H1 (cell line): ENCODE measurements at regions not wholly inside any gene's neighbourhood (a gene's known extent, or its start where the extent isn't known, plus 50 kb on each side); places are given as distances from the start of the nearest gene placed in this dataset.

Source experiments
- CHD1 ChIP-seq: IDR thresholded peaks from 2 replicates; pipeline ENCODE4 v1.6.1; 2012; ENCODE audit warnings: low read depth, low read length, improper control_type of control experiment
- EGR1 ChIP-seq: IDR thresholded peaks from 2 replicates; pipeline ENCODE4 v1.6.1; 2011; ENCODE audit warnings: low read depth, low read length, borderline replicate concordance
- HDAC6 ChIP-seq: IDR thresholded peaks from one replicate; pipeline ENCODE4 v1.7.1; 2012; ENCODE audit warnings: low read depth, mild to moderate bottlenecking, inconsistent platforms, low read length, moderate library complexity
- JUND ChIP-seq: IDR thresholded peaks from 2 replicates; pipeline ENCODE4 v1.6.1; 2011; ENCODE audit warnings: mild to moderate bottlenecking, improper control_type of control experiment, low read length
- KDM1A ChIP-seq: fragments of 200-600, 300-600 bp; sonication (generic); IDR thresholded peaks from 2 replicates; pipeline ENCODE4 v1.7.1; 2016; ENCODE audit warnings: mild to moderate bottlenecking, low read length, borderline replicate concordance
- MAFK ChIP-seq: IDR thresholded peaks from 2 replicates; pipeline ENCODE4 v1.6.1; 2012; ENCODE audit warnings: low read depth, mild to moderate bottlenecking, improper control_type of control experiment, low read length
- POLR2A ChIP-seq, 2 experiments: IDR thresholded peaks; 1 replicate in 1 of 2; 2 replicates in 1 of 2; pipeline ENCODE4 v1.6.1; 2011; ENCODE audit warnings: low read depth in 2 of 2, low read length in 2 of 2, mild to moderate bottlenecking in 2 of 2; ENCODE audit errors: control extremely low read depth in 1 of 2
- POU5F1 ChIP-seq: IDR thresholded peaks from 2 replicates; pipeline ENCODE4 v1.6.1; 2011; ENCODE audit warnings: low read depth, mild to moderate bottlenecking, low read length, moderate library complexity
- RNF2 ChIP-seq: fragments of 200-900, 300-1000 bp; sonication (generic); IDR thresholded peaks from 2 replicates; pipeline ENCODE4 v1.7.1; 2016; ENCODE audit warnings: borderline replicate concordance, low read depth, mild to moderate bottlenecking, antibody characterized with exemption, low read length; ENCODE audit not compliant: poor library complexity, severe bottlenecking; ENCODE audit errors: missing control alignments
- SIX5 ChIP-seq: IDR thresholded peaks from 2 replicates; pipeline ENCODE4 v1.6.1; 2011; ENCODE audit warnings: mild to moderate bottlenecking, low read depth, low read length
- SP4 ChIP-seq: IDR thresholded peaks from 2 replicates; pipeline ENCODE4 v1.6.1; 2012; ENCODE audit warnings: low read length, inconsistent platforms
- TF ChIP-seq, protein P1 (sequence below): fragments of 300-600 bp; sonication (generic); IDR thresholded peaks from 2 replicates; pipeline ENCODE4 v1.7.1; 2012; ENCODE audit warnings: low read length, moderate library complexity, mild to moderate bottlenecking, inconsistent platforms; ENCODE audit not compliant: insufficient replicate concordance
- TF ChIP-seq, protein P2 (sequence below): IDR thresholded peaks from 2 replicates; pipeline ENCODE4 v1.6.1; 2012; ENCODE audit warnings: inconsistent platforms

DNA sequence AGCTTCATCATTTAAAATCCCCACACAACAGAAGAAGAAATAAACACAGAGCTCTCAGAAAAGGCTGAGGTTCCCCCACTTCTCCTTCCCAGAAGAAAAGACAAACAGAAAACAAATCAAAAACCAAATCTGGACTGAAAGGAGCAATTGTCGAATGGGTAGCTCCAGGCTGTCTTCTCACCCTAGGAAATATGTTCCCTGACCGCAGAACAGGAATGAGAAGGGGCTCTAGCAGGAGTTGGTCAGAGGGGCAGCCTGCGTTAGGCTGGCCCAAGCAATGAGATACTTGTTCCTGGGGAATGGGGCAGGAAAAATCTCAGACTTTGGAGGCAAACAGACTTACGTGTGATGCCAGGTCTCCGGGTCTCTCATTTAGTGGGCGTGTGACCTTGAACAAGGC, 562.6 kb upstream of the CADM1 start (continued):
- TF ChIP-seq, protein P1, sequence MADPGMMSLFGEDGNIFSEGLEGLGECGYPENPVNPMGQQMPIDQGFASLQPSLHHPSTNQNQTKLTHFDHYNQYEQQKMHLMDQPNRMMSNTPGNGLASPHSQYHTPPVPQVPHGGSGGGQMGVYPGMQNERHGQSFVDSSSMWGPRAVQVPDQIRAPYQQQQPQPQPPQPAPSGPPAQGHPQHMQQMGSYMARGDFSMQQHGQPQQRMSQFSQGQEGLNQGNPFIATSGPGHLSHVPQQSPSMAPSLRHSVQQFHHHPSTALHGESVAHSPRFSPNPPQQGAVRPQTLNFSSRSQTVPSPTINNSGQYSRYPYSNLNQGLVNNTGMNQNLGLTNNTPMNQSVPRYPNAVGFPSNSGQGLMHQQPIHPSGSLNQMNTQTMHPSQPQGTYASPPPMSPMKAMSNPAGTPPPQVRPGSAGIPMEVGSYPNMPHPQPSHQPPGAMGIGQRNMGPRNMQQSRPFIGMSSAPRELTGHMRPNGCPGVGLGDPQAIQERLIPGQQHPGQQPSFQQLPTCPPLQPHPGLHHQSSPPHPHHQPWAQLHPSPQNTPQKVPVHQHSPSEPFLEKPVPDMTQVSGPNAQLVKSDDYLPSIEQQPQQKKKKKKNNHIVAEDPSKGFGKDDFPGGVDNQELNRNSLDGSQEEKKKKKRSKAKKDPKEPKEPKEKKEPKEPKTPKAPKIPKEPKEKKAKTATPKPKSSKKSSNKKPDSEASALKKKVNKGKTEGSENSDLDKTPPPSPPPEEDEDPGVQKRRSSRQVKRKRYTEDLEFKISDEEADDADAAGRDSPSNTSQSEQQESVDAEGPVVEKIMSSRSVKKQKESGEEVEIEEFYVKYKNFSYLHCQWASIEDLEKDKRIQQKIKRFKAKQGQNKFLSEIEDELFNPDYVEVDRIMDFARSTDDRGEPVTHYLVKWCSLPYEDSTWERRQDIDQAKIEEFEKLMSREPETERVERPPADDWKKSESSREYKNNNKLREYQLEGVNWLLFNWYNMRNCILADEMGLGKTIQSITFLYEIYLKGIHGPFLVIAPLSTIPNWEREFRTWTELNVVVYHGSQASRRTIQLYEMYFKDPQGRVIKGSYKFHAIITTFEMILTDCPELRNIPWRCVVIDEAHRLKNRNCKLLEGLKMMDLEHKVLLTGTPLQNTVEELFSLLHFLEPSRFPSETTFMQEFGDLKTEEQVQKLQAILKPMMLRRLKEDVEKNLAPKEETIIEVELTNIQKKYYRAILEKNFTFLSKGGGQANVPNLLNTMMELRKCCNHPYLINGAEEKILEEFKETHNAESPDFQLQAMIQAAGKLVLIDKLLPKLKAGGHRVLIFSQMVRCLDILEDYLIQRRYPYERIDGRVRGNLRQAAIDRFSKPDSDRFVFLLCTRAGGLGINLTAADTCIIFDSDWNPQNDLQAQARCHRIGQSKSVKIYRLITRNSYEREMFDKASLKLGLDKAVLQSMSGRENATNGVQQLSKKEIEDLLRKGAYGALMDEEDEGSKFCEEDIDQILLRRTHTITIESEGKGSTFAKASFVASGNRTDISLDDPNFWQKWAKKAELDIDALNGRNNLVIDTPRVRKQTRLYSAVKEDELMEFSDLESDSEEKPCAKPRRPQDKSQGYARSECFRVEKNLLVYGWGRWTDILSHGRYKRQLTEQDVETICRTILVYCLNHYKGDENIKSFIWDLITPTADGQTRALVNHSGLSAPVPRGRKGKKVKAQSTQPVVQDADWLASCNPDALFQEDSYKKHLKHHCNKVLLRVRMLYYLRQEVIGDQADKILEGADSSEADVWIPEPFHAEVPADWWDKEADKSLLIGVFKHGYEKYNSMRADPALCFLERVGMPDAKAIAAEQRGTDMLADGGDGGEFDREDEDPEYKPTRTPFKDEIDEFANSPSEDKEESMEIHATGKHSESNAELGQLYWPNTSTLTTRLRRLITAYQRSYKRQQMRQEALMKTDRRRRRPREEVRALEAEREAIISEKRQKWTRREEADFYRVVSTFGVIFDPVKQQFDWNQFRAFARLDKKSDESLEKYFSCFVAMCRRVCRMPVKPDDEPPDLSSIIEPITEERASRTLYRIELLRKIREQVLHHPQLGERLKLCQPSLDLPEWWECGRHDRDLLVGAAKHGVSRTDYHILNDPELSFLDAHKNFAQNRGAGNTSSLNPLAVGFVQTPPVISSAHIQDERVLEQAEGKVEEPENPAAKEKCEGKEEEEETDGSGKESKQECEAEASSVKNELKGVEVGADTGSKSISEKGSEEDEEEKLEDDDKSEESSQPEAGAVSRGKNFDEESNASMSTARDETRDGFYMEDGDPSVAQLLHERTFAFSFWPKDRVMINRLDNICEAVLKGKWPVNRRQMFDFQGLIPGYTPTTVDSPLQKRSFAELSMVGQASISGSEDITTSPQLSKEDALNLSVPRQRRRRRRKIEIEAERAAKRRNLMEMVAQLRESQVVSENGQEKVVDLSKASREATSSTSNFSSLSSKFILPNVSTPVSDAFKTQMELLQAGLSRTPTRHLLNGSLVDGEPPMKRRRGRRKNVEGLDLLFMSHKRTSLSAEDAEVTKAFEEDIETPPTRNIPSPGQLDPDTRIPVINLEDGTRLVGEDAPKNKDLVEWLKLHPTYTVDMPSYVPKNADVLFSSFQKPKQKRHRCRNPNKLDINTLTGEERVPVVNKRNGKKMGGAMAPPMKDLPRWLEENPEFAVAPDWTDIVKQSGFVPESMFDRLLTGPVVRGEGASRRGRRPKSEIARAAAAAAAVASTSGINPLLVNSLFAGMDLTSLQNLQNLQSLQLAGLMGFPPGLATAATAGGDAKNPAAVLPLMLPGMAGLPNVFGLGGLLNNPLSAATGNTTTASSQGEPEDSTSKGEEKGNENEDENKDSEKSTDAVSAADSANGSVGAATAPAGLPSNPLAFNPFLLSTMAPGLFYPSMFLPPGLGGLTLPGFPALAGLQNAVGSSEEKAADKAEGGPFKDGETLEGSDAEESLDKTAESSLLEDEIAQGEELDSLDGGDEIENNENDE, result no peak
- TF ChIP-seq RNF2 (no peak), KDM1A (no peak), POU5F1 (no peak), SP4 (no peak), JUND (no peak), EGR1 (no peak), CHD1 (no peak), POLR2A (IDR thresholded peaks at IDR 0.05; ENCODE audit: control extremely low read depth in 1 of 2, low read depth in 2 of 2, low read length in 2 of 2) (no peak), SIX5 (no peak), MAFK (no peak), HDAC6 (no peak)
- TF ChIP-seq, protein P2, sequence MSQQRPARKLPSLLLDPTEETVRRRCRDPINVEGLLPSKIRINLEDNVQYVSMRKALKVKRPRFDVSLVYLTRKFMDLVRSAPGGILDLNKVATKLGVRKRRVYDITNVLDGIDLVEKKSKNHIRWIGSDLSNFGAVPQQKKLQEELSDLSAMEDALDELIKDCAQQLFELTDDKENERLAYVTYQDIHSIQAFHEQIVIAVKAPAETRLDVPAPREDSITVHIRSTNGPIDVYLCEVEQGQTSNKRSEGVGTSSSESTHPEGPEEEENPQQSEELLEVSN, result no peak
